Bone marrow (tissue), 2 donors: ENCODE measurements at regions not wholly inside any gene's neighbourhood (a gene's known extent, or its start where the extent isn't known, plus 50 kb on each side); places are given as distances from the start of the nearest gene placed in this dataset.

Experiments
- DNase-seq, 2 donors: peaks; one replicate each; lab custom pipeline; 2025; lab: John Stamatoyannopoulos, UW

DNA sequence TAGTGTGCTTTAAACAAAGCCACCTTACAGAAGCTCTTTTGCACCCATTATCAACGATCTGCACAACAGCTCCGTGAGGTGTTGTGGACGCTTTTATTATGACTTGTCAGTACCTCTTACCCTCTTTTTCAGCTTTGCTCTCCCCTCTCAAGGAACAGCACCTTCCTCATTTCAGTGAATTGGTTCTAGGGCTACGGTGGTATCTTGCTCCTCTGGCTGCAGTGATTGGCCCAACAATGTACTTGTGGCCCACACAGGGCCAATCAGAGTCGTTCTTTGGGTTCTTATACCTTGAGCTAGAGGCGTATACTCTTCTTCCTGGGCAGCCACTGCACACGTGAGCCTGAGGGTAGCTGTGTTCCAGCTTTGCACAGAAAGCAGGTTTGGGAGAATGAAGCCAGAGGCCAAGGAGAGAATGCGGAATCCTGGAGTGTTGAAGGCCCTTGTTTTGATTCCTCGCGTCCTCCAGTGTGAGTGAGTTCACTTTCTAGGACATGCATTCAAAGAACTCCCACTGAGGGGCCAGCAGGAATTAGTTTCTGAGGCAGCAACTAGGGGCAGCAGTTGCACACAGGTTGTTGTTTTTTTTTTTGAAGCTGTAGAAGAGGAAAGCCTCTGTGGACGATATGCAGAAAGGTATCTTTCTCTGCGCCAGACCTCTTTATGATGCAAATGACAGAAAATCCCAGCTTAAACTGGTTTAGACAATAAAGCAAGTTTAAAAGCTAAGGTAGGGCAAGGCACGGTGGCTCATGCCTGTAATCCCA, 49.8 kb upstream of the PDZD8 start:
- DNase-seq: no peak
